ENCODE measurements at regions not wholly inside any gene's neighbourhood (a gene's known extent, or its start where the extent isn't known, plus 50 kb on each side); places are given as distances from the start of the nearest gene placed in this dataset.
"Not testable (repeated sequence)": the region's sequence is repeated elsewhere in the genome, so short reads cannot be mapped to it uniquely, and the experiment has no call there.

- not testable (repeated sequence) for TF ChIP-seq CTCF (IDR thresholded peaks at IDR 0.05; ENCODE audit: insufficient read depth, low read length); GABPA (IDR thresholded peaks at IDR 0.05; ENCODE audit: low read depth); POLR2AphosphoS5 (IDR thresholded peaks at IDR 0.05; ENCODE audit: low read depth); SPI1 (IDR thresholded peaks at IDR 0.05; ENCODE audit: borderline replicate concordance, low read depth)
These were observed 193.5 kb upstream of the ATP6AP2 start for GRCh38 chrX:40387311-40387710.
